GM18870 (cell line): ENCODE measurements at regions not wholly inside any gene's neighbourhood (a gene's known extent, or its start where the extent isn't known, plus 50 kb on each side); places are given as distances from the start of the nearest gene placed in this dataset.
A peak's percentile ranks its signal among the peaks of the same experiment; 100 is the strongest.

Source experiments
- ATAC-seq: cut with Tn5 transposase; IDR thresholded peaks from one replicate; pipeline ENCODE4 v1.9.1; 2021; ENCODE audit warnings: moderate library complexity; ENCODE audit not compliant: unreplicated experiment

DNA sequence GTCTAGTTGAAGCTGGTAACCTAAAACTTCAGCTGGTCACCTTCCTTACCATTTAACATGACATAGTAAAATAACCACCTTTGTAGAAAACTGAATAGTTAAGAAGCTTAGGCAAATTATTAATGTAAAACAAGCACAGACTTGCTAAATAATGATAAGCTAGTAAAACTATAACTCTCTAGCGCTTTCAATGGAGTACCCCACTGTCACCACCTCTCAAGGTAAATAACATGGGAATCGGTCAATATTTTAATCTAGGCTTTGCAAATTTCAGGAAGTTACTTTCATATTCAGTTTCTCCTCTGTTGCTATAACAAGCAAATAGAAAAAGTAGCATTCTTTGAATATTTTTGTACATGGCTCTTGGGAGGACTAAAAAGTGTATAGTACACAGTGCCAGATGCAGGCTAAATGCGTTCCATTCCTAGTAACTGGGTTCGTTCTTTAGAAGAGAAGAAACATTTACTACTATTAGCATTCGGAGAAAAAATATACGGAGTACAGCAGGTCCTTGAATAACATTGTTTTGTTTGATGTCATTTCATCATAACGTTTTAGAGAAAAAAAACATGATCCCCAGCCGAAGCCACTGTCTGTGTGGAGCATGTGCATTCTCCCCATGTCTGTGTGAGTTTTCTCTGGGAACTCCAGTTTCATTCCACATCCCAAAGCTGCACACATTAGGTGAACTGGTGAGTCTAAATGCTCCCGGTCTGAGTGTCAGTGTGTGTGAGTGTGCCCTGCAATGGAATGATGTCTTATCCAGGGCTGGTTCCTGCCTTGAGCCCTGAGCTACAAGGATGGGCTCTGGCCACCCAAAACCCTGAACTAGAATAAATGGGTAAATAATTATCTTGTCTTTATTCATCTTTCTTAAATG, 52.5 kb downstream of the EPRS1 start:
- no peak for ATAC-seq

- no peak for ATAC-seq
These were observed 54.4 kb downstream of the EPRS1 start for GRCh38 chr1:219991919-219992318.

DNA sequence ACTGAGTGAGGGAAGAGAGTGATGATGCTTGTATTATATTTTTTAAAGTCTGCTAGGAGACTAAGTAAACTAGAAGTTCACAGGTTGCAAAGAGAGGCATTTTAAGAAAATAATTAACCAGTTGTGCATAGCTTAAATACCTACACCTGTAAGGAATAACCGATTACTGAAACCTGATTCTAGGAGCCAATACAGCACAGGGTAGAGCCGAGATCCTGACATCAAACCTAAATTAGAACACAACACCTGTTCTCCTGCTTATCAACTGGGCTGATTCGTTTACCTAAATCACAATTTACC, 54.8 kb downstream of the EPRS1 start:
- no peak for ATAC-seq

GRCh38 chr1:219990782-219991510, 55.4 kb downstream of the EPRS1 start:
- ATAC-seq = no peak

DNA sequence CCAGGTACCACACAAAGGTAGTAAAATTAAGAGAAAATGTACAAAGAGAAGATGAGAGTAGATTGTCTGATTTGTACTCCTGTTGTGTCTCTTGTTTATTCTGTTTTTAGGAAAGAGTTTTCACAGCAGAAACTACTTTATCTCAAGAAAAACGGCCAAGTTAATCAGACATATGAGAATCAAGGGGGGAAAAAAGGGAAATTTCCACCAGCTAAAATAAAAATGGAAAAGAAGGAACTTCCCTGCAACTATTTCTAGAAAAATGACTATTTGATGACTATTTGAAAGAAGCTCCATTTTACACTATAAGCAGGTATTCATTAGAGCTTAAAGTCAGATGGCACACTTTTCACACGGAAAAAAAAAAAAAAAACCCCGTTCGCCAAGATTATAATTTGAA, 56.5 kb downstream of the EPRS1 start:
- no peak for ATAC-seq

DNA sequence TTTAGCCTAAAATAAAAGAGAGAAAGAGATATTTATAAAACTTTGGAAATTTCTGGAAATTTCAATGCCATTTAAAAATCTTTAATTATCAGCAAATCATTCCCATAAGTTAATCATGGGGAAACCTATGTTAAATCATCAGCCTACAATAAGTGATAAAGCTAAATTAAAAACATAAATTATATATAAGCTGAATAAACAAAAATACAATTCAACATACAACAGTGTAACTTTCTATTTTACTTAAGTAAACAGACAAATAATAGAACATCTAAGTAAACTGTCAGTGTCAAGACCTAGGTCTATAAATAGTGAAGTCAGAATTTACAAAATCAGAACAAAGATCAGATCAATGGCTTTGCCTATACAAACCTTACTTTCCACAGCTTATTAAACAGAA, 57.5 kb downstream of the EPRS1 start:
- no peak for ATAC-seq

DNA sequence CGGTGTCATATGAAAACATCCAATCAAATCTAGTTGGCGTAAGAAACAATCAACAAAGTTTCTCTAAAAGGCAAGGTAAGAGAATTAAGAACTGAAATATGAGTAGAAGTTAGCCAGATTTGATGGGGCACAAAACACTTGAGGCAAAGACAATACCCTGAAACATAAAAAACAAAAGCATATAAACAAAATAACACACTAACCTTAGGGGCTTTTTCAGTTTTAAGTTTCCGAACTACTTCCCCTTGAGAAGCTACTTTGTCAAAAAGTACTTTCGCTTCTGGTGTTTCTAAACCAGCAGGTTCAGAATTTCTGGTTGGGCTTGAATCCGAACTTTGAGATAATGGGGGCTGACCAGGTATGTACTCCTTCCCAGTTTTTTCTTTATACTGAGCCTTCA, 57.9 kb downstream of the EPRS1 start:
- peak; percentile 74 for ATAC-seq

DNA sequence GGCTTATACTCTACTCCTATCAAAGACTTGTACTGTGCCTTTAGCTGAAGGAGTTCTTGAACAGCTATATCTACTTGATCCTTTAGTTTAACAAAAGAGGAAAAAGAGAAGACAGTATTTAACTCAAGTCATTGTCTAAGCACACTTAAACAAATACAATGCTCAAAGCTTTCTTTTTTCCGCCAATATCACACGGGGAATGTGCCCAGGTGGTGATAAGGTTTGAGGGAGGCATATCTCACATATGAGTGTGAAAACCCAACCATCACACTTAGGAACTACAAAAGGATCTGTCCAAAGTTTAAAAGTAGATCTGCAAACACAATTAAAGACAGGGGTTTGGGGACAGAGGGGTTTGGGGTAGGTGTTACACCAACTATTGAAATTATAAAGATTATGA, 59.0 kb upstream of the SLC30A10 start:
- ATAC-seq = no peak

- no peak for ATAC-seq
These were observed 56.8 kb upstream of the SLC30A10 start for GRCh38 chr1:219985169-219985568.
